ENCODE measurements at regions not wholly inside any gene's neighbourhood (a gene's known extent, or its start where the extent isn't known, plus 50 kb on each side); places are given as distances from the start of the nearest gene placed in this dataset.

GRCh38 chr14:94906577-94906976, 136.7 kb upstream of the GSC start:
- Mint-ChIP-seq H3K36me3 (ENCODE audit: insufficient read depth, unreplicated experiment) (no peaks in the 10 kb centered on the region), H3K27ac (ENCODE audit: unreplicated experiment) (no peak overlapping the region), H3K9me3 (ENCODE audit: low read depth, unreplicated experiment) (peaks cover 3% of the 10 kb centered on the region), H3K27me3 (ENCODE audit: unreplicated experiment) (peaks cover 88% of the 10 kb centered on the region), H3K4me3 (ENCODE audit: low read depth, unreplicated experiment) (no peak overlapping the region), H3K4me1 (ENCODE audit: low read depth, unreplicated experiment) (no peaks in the 10 kb centered on the region)
- no TSS peak for BruUV-seq (replicated peaks)
- CTCF ChIA-PET: no interaction called here
- DNase-seq: no peak
- TF ChIP-seq CTCF (IDR thresholded peaks at IDR 0.05; ENCODE audit: unreplicated experiment): no peak
- intact Hi-C loops (cut with micrococcal nuclease; ENCODE audit: unreplicated experiment): no loop called here

- Mint-ChIP-seq H3K4me3 (ENCODE audit: low read depth, unreplicated experiment) (no peak overlapping the region), H3K27me3 (ENCODE audit: unreplicated experiment) (peaks cover 68% of the 10 kb centered on the region), H3K27ac (ENCODE audit: unreplicated experiment) (no peak overlapping the region), H3K4me1 (ENCODE audit: low read depth, unreplicated experiment) (no peaks in the 10 kb centered on the region), H3K9me3 (ENCODE audit: low read depth, unreplicated experiment) (no peaks in the 10 kb centered on the region), H3K36me3 (ENCODE audit: insufficient read depth, unreplicated experiment) (no peaks in the 10 kb centered on the region)
- BruUV-seq (replicated peaks): no TSS peak
- intact Hi-C loops (cut with micrococcal nuclease; ENCODE audit: unreplicated experiment): no loop called here
- CTCF ChIA-PET: no interaction called here
- TF ChIP-seq CTCF (IDR thresholded peaks at IDR 0.05; ENCODE audit: unreplicated experiment): no peak
- DNase-seq: no peak
Measured at GRCh38 chr14:94904636-94905035, 134.7 kb upstream of the GSC start.

GRCh38 chr14:94903883-94904282, 134.0 kb upstream of the GSC start:
- Mint-ChIP-seq H3K9me3 (ENCODE audit: low read depth, unreplicated experiment) (no peaks in the 10 kb centered on the region), H3K4me3 (ENCODE audit: low read depth, unreplicated experiment) (no peak overlapping the region), H3K36me3 (ENCODE audit: insufficient read depth, unreplicated experiment) (no peaks in the 10 kb centered on the region), H3K27me3 (ENCODE audit: unreplicated experiment) (peaks cover 61% of the 10 kb centered on the region), H3K4me1 (ENCODE audit: low read depth, unreplicated experiment) (no peaks in the 10 kb centered on the region), H3K27ac (ENCODE audit: unreplicated experiment) (no peak overlapping the region)
- BruUV-seq (replicated peaks): no TSS peak
- DNase-seq: no peak
- CTCF ChIA-PET: no interaction called here
- TF ChIP-seq CTCF (IDR thresholded peaks at IDR 0.05; ENCODE audit: unreplicated experiment): no peak
- intact Hi-C loops (cut with micrococcal nuclease; ENCODE audit: unreplicated experiment): no loop called here

- Mint-ChIP-seq H3K27me3 (ENCODE audit: unreplicated experiment) (peaks cover 60% of the 10 kb centered on the region), H3K4me1 (ENCODE audit: low read depth, unreplicated experiment) (no peaks in the 10 kb centered on the region), H3K36me3 (ENCODE audit: insufficient read depth, unreplicated experiment) (no peaks in the 10 kb centered on the region), H3K27ac (ENCODE audit: unreplicated experiment) (no peak overlapping the region), H3K4me3 (ENCODE audit: low read depth, unreplicated experiment) (no peak overlapping the region), H3K9me3 (ENCODE audit: low read depth, unreplicated experiment) (no peaks in the 10 kb centered on the region)
- intact Hi-C loops (cut with micrococcal nuclease; ENCODE audit: unreplicated experiment): no loop called here
- TF ChIP-seq CTCF (IDR thresholded peaks at IDR 0.05; ENCODE audit: unreplicated experiment): no peak
- DNase-seq: no peak
- BruUV-seq (replicated peaks): no TSS peak
- CTCF ChIA-PET: no interaction called here
Measured at GRCh38 chr14:94903338-94903737, 133.4 kb upstream of the GSC start.

- Mint-ChIP-seq H3K4me3 (ENCODE audit: low read depth, unreplicated experiment) (no peak overlapping the region), H3K4me1 (ENCODE audit: low read depth, unreplicated experiment) (no peaks in the 10 kb centered on the region), H3K36me3 (ENCODE audit: insufficient read depth, unreplicated experiment) (no peaks in the 10 kb centered on the region), H3K9me3 (ENCODE audit: low read depth, unreplicated experiment) (no peaks in the 10 kb centered on the region), H3K27ac (ENCODE audit: unreplicated experiment) (no peak overlapping the region), H3K27me3 (ENCODE audit: unreplicated experiment) (peaks cover 35% of the 10 kb centered on the region)
- TF ChIP-seq CTCF (IDR thresholded peaks at IDR 0.05; ENCODE audit: unreplicated experiment): no peak
- intact Hi-C loops (cut with micrococcal nuclease; ENCODE audit: unreplicated experiment): no loop called here
- BruUV-seq (replicated peaks): no TSS peak
- no peak for DNase-seq
- CTCF ChIA-PET: no interaction called here
Measured at GRCh38 chr14:94897561-94897960, 127.6 kb upstream of the GSC start.

Measured in Calu3 (cell line).